Endothelial cell of umbilical vein (primary cell): ENCODE measurements at regions not wholly inside any gene's neighbourhood (a gene's known extent, or its start where the extent isn't known, plus 50 kb on each side); places are given as distances from the start of the nearest gene placed in this dataset.

ENCODE experiments used
- CTCF ChIP-seq, 2 donors: IDR thresholded peaks; 1 replicate in 1 of 2; 2 replicates in 1 of 2; pipeline ENCODE4 v1.5.1; 2011; ENCODE audit warnings: low read length in 2 of 2, mild to moderate bottlenecking in 2 of 2, moderate library complexity in 2 of 2, control low read depth in 1 of 2, inconsistent platforms in 1 of 2, low read depth in 1 of 2; ENCODE audit not compliant: insufficient read depth in 1 of 2; ENCODE audit errors: extremely low read depth in 1 of 2
- EZH2 ChIP-seq: IDR thresholded peaks from 2 replicates; pipeline ENCODE4 v1.6.1; 2012; ENCODE audit warnings: borderline replicate concordance, low read depth, mild to moderate bottlenecking, moderate library complexity, low read length, inconsistent platforms; ENCODE audit not compliant: severe bottlenecking
- FOS ChIP-seq: IDR thresholded peaks from 2 replicates; pipeline ENCODE4 v1.6.1; 2011; ENCODE audit warnings: mild to moderate bottlenecking, low read length, moderate library complexity, borderline replicate concordance; ENCODE audit not compliant: insufficient read depth
- GATA2 ChIP-seq: IDR thresholded peaks from 2 replicates; pipeline ENCODE4 v1.7.0; 2011; ENCODE audit warnings: low read depth, mild to moderate bottlenecking, moderate library complexity, mixed read lengths, low read length; ENCODE audit not compliant: insufficient read length, insufficient read depth
- JUN ChIP-seq: IDR thresholded peaks from 2 replicates; pipeline ENCODE4 v1.6.1; 2011; ENCODE audit warnings: borderline replicate concordance, low read depth; ENCODE audit not compliant: insufficient read length, insufficient read depth
- MYC ChIP-seq: IDR thresholded peaks from one replicate; pipeline ENCODE4 v1.6.1; 2011; ENCODE audit warnings: mild to moderate bottlenecking, low read depth, low read length
- POLR2A ChIP-seq: IDR thresholded peaks from 2 replicates; pipeline ENCODE4 v1.6.1; 2012; ENCODE audit warnings: low read depth, mild to moderate bottlenecking, control low read depth, low read length
- POLR2AphosphoS5 ChIP-seq: IDR thresholded peaks from 2 replicates; pipeline ENCODE4 v1.6.1; 2012; ENCODE audit warnings: low read depth, mild to moderate bottlenecking, control low read depth, low read length, moderate library complexity; ENCODE audit not compliant: insufficient read depth
- TF ChIP-seq, protein P1 (sequence below): IDR thresholded peaks from 2 replicates; pipeline ENCODE4 v1.6.1; 2011; ENCODE audit not compliant: insufficient read depth, insufficient read length

- TF ChIP-seq CTCF (IDR thresholded peaks at IDR 0.05; ENCODE audit: extremely low read depth in 1 of 2, insufficient read depth in 1 of 2, low read depth in 1 of 2, low read length in 2 of 2) = no peak
- no peak for TF ChIP-seq POLR2AphosphoS5
- no peak for TF ChIP-seq POLR2A
- TF ChIP-seq GATA2 = no peak
- TF ChIP-seq MYC = no peak
- no peak for TF ChIP-seq EZH2
- peak; percentile 83 for TF ChIP-seq JUN
- TF ChIP-seq, protein P1, sequence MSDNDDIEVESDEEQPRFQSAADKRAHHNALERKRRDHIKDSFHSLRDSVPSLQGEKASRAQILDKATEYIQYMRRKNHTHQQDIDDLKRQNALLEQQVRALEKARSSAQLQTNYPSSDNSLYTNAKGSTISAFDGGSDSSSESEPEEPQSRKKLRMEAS = no peak
- peak; percentile 72 for TF ChIP-seq FOS
Measured at GRCh38 chr20:6956574-6956973, 189.1 kb downstream of the BMP2 start.
